H1 (cell line): ENCODE measurements at regions not wholly inside any gene's neighbourhood (a gene's known extent, or its start where the extent isn't known, plus 50 kb on each side); places are given as distances from the start of the nearest gene placed in this dataset.

ENCODE experiments used
- CTCF ChIA-PET: fragments of 300-600 bp; sonication (Branson Sonifier 250); formaldehyde crosslinking; loops from one replicate; lab custom pipeline; 2021; ENCODE audit not compliant: partially characterized antibody; lab: Charles Lee
- POLR2A ChIA-PET: fragments of 300-600 bp; sonication (Branson Sonifier 250); formaldehyde crosslinking; loops from one replicate; lab custom pipeline; 2021; ENCODE audit warnings: inconsistent platforms; ENCODE audit not compliant: partially characterized antibody; lab: Charles Lee
- DNase-seq, 2 experiments: peaks; one replicate each; pipeline versions ENCODE4 v3.0.0 to v3.0.0-alpha.2; 2010 to 2022; ENCODE audit warnings: low spot score in 2 of 2, low read depth in 1 of 2, mixed read lengths in 1 of 2
- FAIRE-seq: peaks from 2 replicates; lab custom pipeline; 2011; peaks lifted over from hg19 to GRCh38; lab: Jason Lieb, UNC
- H2AFZ ChIP-seq: 2 replicates; pipeline ENCODE4 v1.8.1; 2012; ENCODE audit warnings: low read length, inconsistent platforms
- H2AK5ac ChIP-seq: 2 replicates; pipeline ENCODE4 v1.6.1; 2013; ENCODE audit warnings: low read depth, low read length
- H2BK120ac ChIP-seq: replicated peaks from 2 replicates; pipeline ENCODE3; 2013; ENCODE audit warnings: low read depth, low read length, inconsistent platforms
- H2BK12ac ChIP-seq: 2 replicates; pipeline ENCODE4 v1.6.1; 2013; ENCODE audit warnings: low read depth, low read length
- H2BK15ac ChIP-seq: 2 replicates; pipeline ENCODE4 v1.6.1; 2013; ENCODE audit warnings: low read length
- H2BK20ac ChIP-seq: 2 replicates; pipeline ENCODE4 v1.6.1; 2013; ENCODE audit warnings: low read length
- H2BK5ac ChIP-seq: 2 replicates; pipeline ENCODE4 v1.6.1; 2013; ENCODE audit warnings: low read depth, low read length
- H3K14ac ChIP-seq: 2 replicates; pipeline ENCODE4 v1.6.1; 2013; ENCODE audit warnings: inconsistent platforms; ENCODE audit not compliant: insufficient read length
- H3K18ac ChIP-seq: 2 replicates; pipeline ENCODE4 v1.6.1; 2013; ENCODE audit warnings: low read length; ENCODE audit errors: extremely low read depth
- H3K23ac ChIP-seq: 2 replicates; pipeline ENCODE4 v1.6.1; 2013; ENCODE audit warnings: inconsistent platforms; ENCODE audit not compliant: insufficient read length
- H3K23me2 ChIP-seq: 2 replicates; pipeline ENCODE4 v1.6.1; 2013; ENCODE audit warnings: low read depth, low read length
- H3K27ac ChIP-seq: 2 replicates; pipeline ENCODE4 v1.6.1; 2011; ENCODE audit warnings: low read depth, low read length, inconsistent platforms
- H3K27me3 ChIP-seq, 4 experiments: replicated peaks in 1 of 4; 1 replicate in 1 of 4; 2 replicates in 3 of 4; pipeline versions ENCODE4 v1.6.1 to v1.8.1; 2011 to 2013; ENCODE audit warnings: low read length in 3 of 4, mild to moderate bottlenecking in 3 of 4, inconsistent platforms in 2 of 4, mixed read lengths in 2 of 4, moderate library complexity in 1 of 4; ENCODE audit not compliant: control insufficient read depth in 3 of 4, insufficient read depth in 3 of 4; ENCODE audit errors: extremely low read depth in 1 of 4
- H3K36me3 ChIP-seq, 4 experiments: 2 replicates each; pipeline versions ENCODE4 v1.6.1 to v1.8.1; 2011 to 2013; ENCODE audit warnings: mild to moderate bottlenecking in 4 of 4, low read length in 3 of 4, moderate library complexity in 2 of 4, control low read depth in 1 of 4, inconsistent platforms in 1 of 4; ENCODE audit not compliant: insufficient read depth in 4 of 4, control insufficient read depth in 2 of 4
- H3K4ac ChIP-seq: replicated peaks from 2 replicates; pipeline ENCODE3; 2013; ENCODE audit warnings: low read length, low read depth, mixed read lengths, inconsistent platforms; ENCODE audit not compliant: insufficient read length
- H3K4me1 ChIP-seq, 4 experiments: replicated peaks in 1 of 4; 1 replicate in 1 of 4; 2 replicates in 3 of 4; pipeline versions ENCODE4 v1.6.1 to v1.8.1; 2011 to 2013; ENCODE audit warnings: low read length in 3 of 4, inconsistent platforms in 2 of 4, mixed read lengths in 1 of 4; ENCODE audit not compliant: insufficient read depth in 4 of 4, control insufficient read depth in 3 of 4
- H3K4me2 ChIP-seq, 2 experiments: 2 replicates each; pipeline versions ENCODE4 v1.6.1 to v1.8.1; 2011 to 2013; ENCODE audit warnings: low read depth in 2 of 2, low read length in 2 of 2, control low read depth in 1 of 2, inconsistent platforms in 1 of 2, mild to moderate bottlenecking in 1 of 2; ENCODE audit not compliant: insufficient read depth in 1 of 2
- H3K4me3 ChIP-seq, 4 experiments: fragments of 200-600, 300-600 bp in 1 of 4; sonication (generic), shearing (Covaris generic), sonication (Bioruptor Twin) in 1 of 4; 2 replicates each; pipeline versions ENCODE4 v1.5.1 to v1.8.1; 2011 to 2016; ENCODE audit warnings: low read length in 4 of 4, low read depth in 3 of 4, control low read depth in 2 of 4, inconsistent platforms in 2 of 4, mild to moderate bottlenecking in 2 of 4, mixed read lengths in 1 of 4, moderate library complexity in 1 of 4; ENCODE audit not compliant: insufficient read depth in 2 of 4; ENCODE audit errors: extremely low read depth in 1 of 4
- H3K56ac ChIP-seq: replicated peaks from 2 replicates; pipeline ENCODE3; 2013; ENCODE audit warnings: low read depth, mild to moderate bottlenecking, mixed read lengths, low read length, inconsistent platforms; ENCODE audit not compliant: insufficient read length
- H3K79me1 ChIP-seq: 2 replicates; pipeline ENCODE4 v1.6.1; 2013; ENCODE audit warnings: low read depth, low read length, control low read depth
- H3K79me2 ChIP-seq, 2 experiments: 2 replicates each; pipeline versions ENCODE4 v1.6.1 to v1.8.1; 2012 to 2013; ENCODE audit warnings: low read length in 2 of 2, mild to moderate bottlenecking in 2 of 2, inconsistent platforms in 1 of 2; ENCODE audit not compliant: insufficient read depth in 2 of 2, control insufficient read depth in 1 of 2
- H3K9ac ChIP-seq, 4 experiments: replicated peaks in 1 of 4; 1 replicate in 1 of 4; 2 replicates in 3 of 4; pipeline versions ENCODE4 v1.6.1 to v1.8.1; 2011 to 2013; ENCODE audit warnings: low read depth in 3 of 4, low read length in 3 of 4, control low read depth in 2 of 4, mild to moderate bottlenecking in 2 of 4, moderate library complexity in 2 of 4, inconsistent platforms in 1 of 4; ENCODE audit errors: extremely low read depth in 1 of 4
- H3K9me3 ChIP-seq, 2 experiments: 2 replicates each; pipeline versions ENCODE4 v1.6.1 to v1.8.1; 2012 to 2013; ENCODE audit warnings: mild to moderate bottlenecking in 2 of 2, moderate library complexity in 2 of 2, control low read depth in 1 of 2, inconsistent platforms in 1 of 2, low read depth in 1 of 2, low read length in 1 of 2, mixed read lengths in 1 of 2; ENCODE audit not compliant: insufficient read depth in 2 of 2
- H4K20me1 ChIP-seq, 2 experiments: replicated peaks in 1 of 2; 2 replicates each; pipeline versions ENCODE3 to v1.8.1; 2011 to 2013; ENCODE audit warnings: inconsistent platforms in 2 of 2, low read length in 2 of 2, mild to moderate bottlenecking in 1 of 2; ENCODE audit not compliant: insufficient read depth in 2 of 2, control insufficient read depth in 1 of 2
- H4K5ac ChIP-seq: 2 replicates; pipeline ENCODE4 v1.6.1; 2013; ENCODE audit warnings: low read length, low read depth, mixed read lengths, inconsistent platforms; ENCODE audit not compliant: insufficient read length
- H4K8ac ChIP-seq: 2 replicates; pipeline ENCODE4 v1.8.0; 2013; ENCODE audit warnings: mild to moderate bottlenecking, moderate library complexity, low read length, inconsistent platforms; ENCODE audit not compliant: insufficient read depth; ENCODE audit errors: extremely low read depth
- H4K91ac ChIP-seq: replicated peaks from 2 replicates; pipeline ENCODE3; 2013; ENCODE audit warnings: low read length, mixed read lengths, inconsistent platforms; ENCODE audit not compliant: insufficient read length
- BACH1 ChIP-seq: IDR thresholded peaks from 2 replicates; pipeline ENCODE4 v1.6.1; 2012; ENCODE audit warnings: low read length, improper control_type of control experiment
- BRCA1 ChIP-seq: IDR thresholded peaks from 2 replicates; pipeline ENCODE4 v1.6.1; 2012; ENCODE audit warnings: low read depth, low read length, improper control_type of control experiment
- GABPA ChIP-seq: IDR thresholded peaks from 2 replicates; pipeline ENCODE4 v1.6.1; 2011; ENCODE audit warnings: mild to moderate bottlenecking, low read length, moderate library complexity, borderline replicate concordance; ENCODE audit not compliant: insufficient read depth
- HDAC2 ChIP-seq, 2 experiments: fragments of 300-600 bp in 1 of 2; sonication (generic) in 1 of 2; IDR thresholded peaks; 2 replicates each; pipeline ENCODE4 v1.6.1; 2011 to 2012; ENCODE audit warnings: low read depth in 2 of 2, low read length in 2 of 2, mild to moderate bottlenecking in 2 of 2, moderate library complexity in 2 of 2, borderline replicate concordance in 1 of 2, inconsistent platforms in 1 of 2
- JUND ChIP-seq: IDR thresholded peaks from 2 replicates; pipeline ENCODE4 v1.6.1; 2011; ENCODE audit warnings: mild to moderate bottlenecking, improper control_type of control experiment, low read length
- KDM4A ChIP-seq: IDR thresholded peaks from one replicate; pipeline ENCODE4 v1.7.1; 2012; ENCODE audit warnings: low read depth, mild to moderate bottlenecking, moderate library complexity, low read length, inconsistent platforms; ENCODE audit not compliant: severe bottlenecking
- MAX ChIP-seq: IDR thresholded peaks from 2 replicates; pipeline ENCODE4 v1.6.1; 2012; ENCODE audit warnings: inconsistent platforms
- NANOG ChIP-seq: IDR thresholded peaks from 2 replicates; pipeline ENCODE4 v1.6.1; 2011; ENCODE audit warnings: low read length, low read depth, mild to moderate bottlenecking, inconsistent platforms; ENCODE audit not compliant: insufficient read depth, poor library complexity, severe bottlenecking
- POU5F1 ChIP-seq: IDR thresholded peaks from 2 replicates; pipeline ENCODE4 v1.6.1; 2011; ENCODE audit warnings: low read depth, mild to moderate bottlenecking, low read length, moderate library complexity
- RXRA ChIP-seq: IDR thresholded peaks from 2 replicates; pipeline ENCODE4 v1.6.1; 2011; ENCODE audit warnings: low read depth, mild to moderate bottlenecking, low read length, moderate library complexity; ENCODE audit not compliant: insufficient read depth
- SRF ChIP-seq: IDR thresholded peaks from 2 replicates; pipeline ENCODE4 v1.6.1; 2011; ENCODE audit warnings: mild to moderate bottlenecking, low read depth, low read length, moderate library complexity
- YY1 ChIP-seq: IDR thresholded peaks from 2 replicates; pipeline ENCODE4 v1.6.1; 2011; ENCODE audit warnings: low read depth, mild to moderate bottlenecking, low read length
- ZNF274 ChIP-seq: IDR thresholded peaks from 2 replicates; pipeline ENCODE4 v1.7.0; 2012; ENCODE audit warnings: low read length, borderline replicate concordance; ENCODE audit errors: extremely low read depth
- WGBS, 2 experiments: shearing (Covaris generic) in 1 of 2; methylation state at CpG; one replicate each; pipeline versions ENCODE4 v1.1.6 to v1.1.7; 2013 to 2015; ENCODE audit warnings: low lambda C conversion rate in 2 of 2, mixed read lengths in 2 of 2, inconsistent platforms in 1 of 2, low coverage in 1 of 2, missing lambda C conversion rate in 1 of 2; ENCODE audit not compliant: insufficient replicate concordance in 2 of 2, insufficient coverage in 1 of 2, insufficient read length in 1 of 2; ENCODE audit errors: extremely low coverage in 1 of 2, missing lambda C conversion rate in 1 of 2; 5-methylcytosine and 5-hydroxymethylcytosine counted together

GRCh38 chr12:41777064-41777790 lies 367.4 kb downstream of the GXYLT1 start:
- Histone ChIP-seq H3K27me3 (no peaks in the 10 kb centered on the region; a peak in 1 of 7 replicates), H3K79me2 (no peaks in the 10 kb centered on the region), H3K14ac (no peak overlapping the region), H2BK120ac (no peak overlapping the region), H2BK5ac (no peak overlapping the region), H4K5ac (no peak overlapping the region), H3K23me2 (no peaks in the 10 kb centered on the region; the same call in 1 of the 2 replicates), H3K27ac (no peak overlapping the region), H3K9ac (no peak overlapping the region), H3K79me1 (no peaks in the 10 kb centered on the region), H4K8ac (peak overlapping the region; percentile 63), H2AK5ac (no peak overlapping the region), H3K4me1 (no peaks in the 10 kb centered on the region), H4K91ac (no peak overlapping the region), H3K4me3 (no peak overlapping the region), H3K4ac (no peak overlapping the region), H2BK20ac (no peak overlapping the region), H4K20me1 (no peaks in the 10 kb centered on the region), H3K36me3 (no peaks in the 10 kb centered on the region), H3K56ac (no peak overlapping the region), H3K4me2 (no peak overlapping the region), H2AFZ (no peak overlapping the region), H3K23ac (no peak overlapping the region), H2BK15ac (no peak overlapping the region), H3K18ac (no peak overlapping the region), H2BK12ac (no peak overlapping the region), H3K9me3 (no peaks in the 10 kb centered on the region)
- ChIA-PET CTCF (no interaction called here), POLR2A (no interaction called here)
- no peak for FAIRE-seq
- 76% methylated on average over 9 of the region's 9 CpGs; no CpG with 5 or more reads in 1 of the 2 experiments for WGBS, 2 experiments
- no peak for DNase-seq
- no peak for TF ChIP-seq GABPA
- no peak for TF ChIP-seq BRCA1
- TF ChIP-seq RXRA: no peak
- TF ChIP-seq MAX: no peak
- TF ChIP-seq KDM4A: no peak
- no peak for TF ChIP-seq ZNF274
- no peak for TF ChIP-seq JUND
- no peak for TF ChIP-seq YY1
- no peak for TF ChIP-seq NANOG
- no peak for TF ChIP-seq BACH1
- TF ChIP-seq HDAC2 (IDR thresholded peaks at IDR 0.05; ENCODE audit: borderline replicate concordance in 1 of 2, low read depth in 2 of 2, low read length in 2 of 2): no peak
- TF ChIP-seq POU5F1: no peak
- TF ChIP-seq SRF: no peak
